Large intestine (tissue), 3 donors: ENCODE measurements at regions not wholly inside any gene's neighbourhood (a gene's known extent, or its start where the extent isn't known, plus 50 kb on each side); places are given as distances from the start of the nearest gene placed in this dataset.

Source experiments
- DNase-seq, 2 donors: peaks; one replicate each; pipeline versions ENCODE4 v3.0.0 to v3.0.0-alpha.2; 2013
- H3K27ac ChIP-seq: one replicate; pipeline ENCODE4 v1.5.1; 2013; ENCODE audit warnings: low read length
- H3K27me3 ChIP-seq: 2 replicates; pipeline ENCODE4 v1.6.1; 2013; ENCODE audit warnings: low read length; ENCODE audit not compliant: control insufficient read depth, insufficient read depth
- H3K36me3 ChIP-seq: 2 replicates; pipeline ENCODE4 v1.6.1; 2013; ENCODE audit warnings: low read length; ENCODE audit not compliant: control insufficient read depth, insufficient read depth
- H3K4me1 ChIP-seq: one replicate; pipeline ENCODE4 v1.6.1; 2013; ENCODE audit warnings: low read length; ENCODE audit not compliant: control insufficient read depth, insufficient read depth
- H3K4me3 ChIP-seq: one replicate; pipeline ENCODE4 v1.5.1; 2013; ENCODE audit warnings: low read length
- H3K9me3 ChIP-seq: one replicate; pipeline ENCODE4 v1.6.1; 2013; ENCODE audit warnings: mild to moderate bottlenecking, low read depth, low read length, moderate library complexity; ENCODE audit not compliant: control insufficient read depth
- WGBS: methylation state at CpG from one replicate; pipeline ENCODE4 v1.1.5; 2013; ENCODE audit warnings: low lambda C conversion rate; ENCODE audit not compliant: insufficient coverage; 5-methylcytosine and 5-hydroxymethylcytosine counted together

- 100% methylated on average over 1 of the region's 5 CpGs for WGBS
- Histone ChIP-seq H3K4me3 (no peak overlapping the region), H3K27ac (no peak overlapping the region), H3K4me1 (peaks cover 12% of the 10 kb centered on the region), H3K27me3 (no peaks in the 10 kb centered on the region), H3K9me3 (no peaks in the 10 kb centered on the region), H3K36me3 (no peaks in the 10 kb centered on the region)
- no peak for DNase-seq
Measured at GRCh38 chr20:11270566-11270965, 596.8 kb upstream of the JAG1 start.

- no peak for DNase-seq
- Histone ChIP-seq H3K27ac (no peak overlapping the region), H3K9me3 (no peaks in the 10 kb centered on the region), H3K27me3 (no peaks in the 10 kb centered on the region), H3K4me3 (no peak overlapping the region), H3K36me3 (no peaks in the 10 kb centered on the region), H3K4me1 (peaks cover 12% of the 10 kb centered on the region)
- WGBS: 82% methylated on average over 2 of the region's 6 CpGs
Measured at GRCh38 chr20:11271319-11271718, 597.5 kb upstream of the JAG1 start.

DNA sequence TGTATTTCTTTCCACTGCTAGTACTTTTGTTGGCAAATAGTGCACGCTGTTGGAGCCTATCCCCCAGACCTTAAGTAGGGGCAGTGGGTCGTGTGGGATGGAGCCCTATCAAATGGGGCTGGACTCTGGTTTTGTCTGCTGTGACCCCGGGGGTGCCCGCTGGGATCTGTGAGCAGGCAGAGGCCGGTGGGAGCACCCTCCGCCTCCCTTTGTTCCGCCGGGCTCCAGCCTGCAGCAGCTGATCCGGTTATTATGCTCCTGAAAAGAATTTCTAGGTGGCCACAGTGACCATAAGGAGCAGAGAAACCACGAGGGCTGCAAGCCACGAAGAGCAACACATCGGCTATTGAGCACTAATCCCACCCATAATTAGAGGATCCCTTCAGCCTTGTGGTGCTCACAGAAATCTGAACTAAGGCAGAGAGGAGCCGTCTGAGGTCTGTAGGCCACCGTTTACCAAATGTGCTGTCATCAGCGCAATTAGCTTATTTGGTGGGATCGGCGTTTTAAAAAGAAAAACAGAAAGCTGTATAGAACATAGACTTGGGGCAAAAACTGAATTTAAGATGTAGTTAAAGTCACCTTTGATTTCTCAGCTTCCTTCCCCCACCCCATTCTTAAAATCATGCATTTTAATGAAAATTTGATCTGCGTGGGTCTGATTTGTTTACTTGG, 598.3 kb upstream of the JAG1 start:
- H3K4me1 ChIP-seq: peaks cover 10% of the 10 kb centered on the region
- 67% methylated on average over 1 of the region's 18 CpGs for WGBS
- no peak for DNase-seq
- H3K9me3 ChIP-seq: no peaks in the 10 kb centered on the region
- no peaks in the 10 kb centered on the region for H3K27me3 ChIP-seq
- no peaks in the 10 kb centered on the region for H3K36me3 ChIP-seq
- no peak overlapping the region for H3K27ac ChIP-seq
- H3K4me3 ChIP-seq: no peak overlapping the region

DNA sequence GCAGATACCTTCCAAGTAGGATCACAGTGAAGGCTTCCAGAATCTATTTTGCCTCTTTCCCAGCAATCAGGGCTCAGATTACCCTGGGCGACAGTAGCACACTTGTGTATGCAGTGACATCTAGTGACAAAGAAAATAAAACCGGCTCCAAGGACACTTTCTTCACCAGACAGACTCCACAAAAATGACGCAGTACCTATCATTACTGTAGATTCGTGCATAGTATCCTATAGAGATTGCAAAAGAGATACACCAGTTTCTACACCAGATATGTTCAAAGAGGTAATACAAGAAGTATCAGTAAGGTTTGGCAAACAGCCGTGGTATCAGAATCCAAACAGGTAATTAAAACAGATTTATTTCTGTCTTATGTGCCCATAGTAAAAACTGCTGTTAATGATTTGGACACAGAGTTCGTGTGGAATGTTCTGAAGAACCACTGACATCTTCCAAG, 600.4 kb upstream of the JAG1 start:
- no peaks in the 10 kb centered on the region for H3K4me1 ChIP-seq
- H3K27ac ChIP-seq: no peak overlapping the region
- H3K9me3 ChIP-seq: no peaks in the 10 kb centered on the region
- WGBS: 18% methylated on average over 2 of the region's 6 CpGs
- no peaks in the 10 kb centered on the region for H3K27me3 ChIP-seq
- peak; percentile 38 to 60 for DNase-seq
- no peaks in the 10 kb centered on the region for H3K36me3 ChIP-seq
- no peak overlapping the region for H3K4me3 ChIP-seq

DNA sequence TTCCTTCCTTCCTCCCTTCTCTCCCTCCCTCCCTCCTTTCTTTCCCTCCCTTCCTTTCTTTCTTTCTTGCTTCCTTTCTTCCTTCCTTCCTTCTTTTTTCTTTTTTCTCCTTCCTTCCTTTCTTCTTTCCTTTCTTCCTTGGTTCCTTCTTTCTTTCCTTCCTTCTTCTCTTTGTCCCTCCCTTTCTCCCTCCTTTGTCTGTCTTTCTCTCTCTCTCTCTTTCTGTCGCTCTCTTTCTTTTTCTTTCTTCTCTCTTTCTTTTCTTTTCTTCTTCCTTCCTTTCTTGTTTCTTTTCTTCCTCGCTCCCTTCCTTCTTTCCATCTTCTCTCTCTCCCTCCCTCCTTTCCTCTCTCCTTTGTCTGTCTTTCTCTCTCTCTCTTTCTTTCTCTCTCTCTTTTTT, 601.9 kb upstream of the JAG1 start:
- no peaks in the 10 kb centered on the region for H3K9me3 ChIP-seq
- H3K27me3 ChIP-seq: no peaks in the 10 kb centered on the region
- no peak for DNase-seq
- no peaks in the 10 kb centered on the region for H3K4me1 ChIP-seq
- no peak overlapping the region for H3K27ac ChIP-seq
- WGBS: 92% methylated on average over 2 of the region's 2 CpGs
- H3K4me3 ChIP-seq: no peak overlapping the region
- no peaks in the 10 kb centered on the region for H3K36me3 ChIP-seq

- WGBS: no CpG with 5 or more reads among the region's 1 CpG
- H3K27ac ChIP-seq: no peak overlapping the region
Measured at GRCh38 chr20:11277170-11277569, 603.4 kb upstream of the JAG1 start.

GRCh38 chr20:11277858-11278257, 604.1 kb upstream of the JAG1 start:
- no peaks in the 10 kb centered on the region for H3K9me3 ChIP-seq
- 88% methylated on average over 3 of the region's 4 CpGs for WGBS
- no peaks in the 10 kb centered on the region for H3K4me1 ChIP-seq
- H3K36me3 ChIP-seq: no peaks in the 10 kb centered on the region
- H3K27ac ChIP-seq: no peak overlapping the region
- H3K4me3 ChIP-seq: no peak overlapping the region
- no peak for DNase-seq
- H3K27me3 ChIP-seq: no peaks in the 10 kb centered on the region

More at GRCh38 chr20:11277170-11277569, 603.4 kb upstream of the JAG1 start:
- H3K4me3 ChIP-seq: no peak overlapping the region
- no peak for DNase-seq
- no peaks in the 10 kb centered on the region for H3K27me3 ChIP-seq
- H3K36me3 ChIP-seq: no peaks in the 10 kb centered on the region
- no peaks in the 10 kb centered on the region for H3K9me3 ChIP-seq
- no peaks in the 10 kb centered on the region for H3K4me1 ChIP-seq

GRCh38 chr20:11278461-11278860, 604.7 kb upstream of the JAG1 start:
- no peaks in the 10 kb centered on the region for H3K27me3 ChIP-seq
- DNase-seq: no peak
- no peaks in the 10 kb centered on the region for H3K9me3 ChIP-seq

DNA sequence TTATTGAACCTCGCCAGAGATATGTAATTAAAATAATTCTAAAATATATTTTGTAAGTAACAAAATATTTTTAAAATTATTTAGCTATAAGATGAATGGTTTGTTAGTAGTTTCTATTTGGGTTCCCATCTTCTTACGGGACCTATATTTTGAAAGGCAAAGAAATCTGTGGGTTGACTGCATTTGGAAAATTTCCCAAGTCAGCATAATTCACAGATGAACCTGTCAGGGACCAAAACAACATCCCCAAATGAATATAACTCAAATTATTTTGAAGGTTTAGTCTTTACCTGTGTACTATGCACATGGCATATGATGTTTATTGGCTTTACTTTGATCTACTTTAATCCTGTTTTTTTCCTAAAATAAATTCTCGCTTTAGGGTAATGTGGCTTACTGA, 607.4 kb upstream of the JAG1 start:
- Histone ChIP-seq H3K9me3 (no peaks in the 10 kb centered on the region), H3K4me3 (no peak overlapping the region), H3K4me1 (no peaks in the 10 kb centered on the region), H3K27me3 (no peaks in the 10 kb centered on the region), H3K27ac (no peak overlapping the region), H3K36me3 (no peaks in the 10 kb centered on the region)
- 95% methylated on average over 2 of the region's 3 CpGs for WGBS
- DNase-seq: no peak

More at GRCh38 chr20:11278461-11278860, 604.7 kb upstream of the JAG1 start:
- WGBS: 100% methylated on average over 2 of the region's 2 CpGs
- Histone ChIP-seq H3K36me3 (no peaks in the 10 kb centered on the region), H3K4me3 (no peak overlapping the region), H3K27ac (no peak overlapping the region), H3K4me1 (no peaks in the 10 kb centered on the region)

- H3K27me3 ChIP-seq: no peaks in the 10 kb centered on the region
- no peaks in the 10 kb centered on the region for H3K4me1 ChIP-seq
- 86% methylated on average over 3 of the region's 4 CpGs for WGBS
- H3K4me3 ChIP-seq: no peak overlapping the region
- no peak overlapping the region for H3K27ac ChIP-seq
- DNase-seq: no peak
- no peaks in the 10 kb centered on the region for H3K9me3 ChIP-seq
- H3K36me3 ChIP-seq: no peaks in the 10 kb centered on the region
Measured at GRCh38 chr20:11281768-11282167, 608.0 kb upstream of the JAG1 start.

DNA sequence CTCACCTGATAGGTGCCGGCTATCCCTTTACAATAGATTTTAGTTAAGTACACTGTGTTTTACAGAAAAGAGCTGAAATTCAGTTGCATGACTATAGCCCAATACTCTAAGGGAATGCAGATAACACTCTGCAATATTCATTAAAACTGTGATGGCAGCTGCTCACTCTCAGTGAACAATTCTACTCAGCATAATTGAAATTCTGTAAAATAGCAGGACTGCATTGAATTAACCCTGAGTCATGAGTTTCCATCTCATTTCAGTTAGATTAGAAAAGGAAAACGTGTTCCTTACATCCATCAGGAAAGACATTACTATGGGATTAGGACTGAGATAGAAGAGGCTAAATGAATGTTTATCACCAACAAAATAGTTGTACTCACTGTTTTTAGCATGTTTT, 613.3 kb upstream of the JAG1 start:
- Histone ChIP-seq H3K36me3 (no peaks in the 10 kb centered on the region), H3K9me3 (no peaks in the 10 kb centered on the region), H3K27ac (no peak overlapping the region), H3K4me3 (no peak overlapping the region), H3K27me3 (no peaks in the 10 kb centered on the region), H3K4me1 (no peaks in the 10 kb centered on the region)
- DNase-seq: no peak
- WGBS: 100% methylated on average over 1 of the region's 2 CpGs
